ENCODE measurements at regions not wholly inside any gene's neighbourhood (a gene's known extent, or its start where the extent isn't known, plus 50 kb on each side); places are given as distances from the start of the nearest gene placed in this dataset.

GRCh38 chr11:127075758-127076157 lies 75.2 kb upstream of the KIRREL3 start:
- no peak for TF ChIP-seq SUZ12 (IDR thresholded peaks at IDR 0.05; ENCODE audit: extremely low read depth, insufficient read depth, insufficient read length)
- TF ChIP-seq YY1 (IDR thresholded peaks at IDR 0.05; ENCODE audit: insufficient read depth, insufficient read length) = no peak
- TF ChIP-seq ZNF274 (IDR thresholded peaks at IDR 0.05; ENCODE audit: low read depth, low read length) = no peak
